IMR-90 (cell line): ENCODE measurements at regions not wholly inside any gene's neighbourhood (a gene's known extent, or its start where the extent isn't known, plus 50 kb on each side); places are given as distances from the start of the nearest gene placed in this dataset.

Experiments
- ATAC-seq: fragments of 200-7000 bp; cut with Tn5 transposase; 2 replicates; pipeline ENCODE4 v1.9.1; 2020; ENCODE audit warnings: low read depth, mild to moderate bottlenecking, moderate library complexity
- BruUV-seq: library from RNA; stranded (reverse); fragments of 400-500 nt; replicated peaks from 2 replicates; lab custom pipeline; 2021; lab: Mats Ljungman, UMichigan
- CTCF ChIA-PET: fragments of 300-600 bp; formaldehyde crosslinking; extraction: SDS; loops from one replicate; lab custom pipeline; 2021; ENCODE audit warnings: antibody characterized with exemption; lab: Yijun Ruan, JAX
- POLR2A ChIA-PET: fragments of 300-600 bp; sonication (Branson Sonifier 250); formaldehyde crosslinking; loops from one replicate; lab custom pipeline; 2022; ENCODE audit warnings: antibody characterized with exemption; ENCODE audit not compliant: unreplicated experiment; lab: Charles Lee
- DNase-seq: peaks from one replicate; pipeline ENCODE4 v3.0.0; 2013
- H2AFZ ChIP-seq: replicated peaks from 2 replicates; pipeline ENCODE3; 2013; ENCODE audit warnings: low read length, mild to moderate bottlenecking; ENCODE audit not compliant: poor library complexity
- H2AK5ac ChIP-seq: 2 replicates; pipeline ENCODE4 v1.6.1; 2013; ENCODE audit warnings: low read depth, low read length, inconsistent platforms
- H2AK9ac ChIP-seq: replicated peaks from 2 replicates; pipeline ENCODE3; 2013; ENCODE audit warnings: mild to moderate bottlenecking, low read depth, low read length, moderate library complexity; ENCODE audit not compliant: poor library complexity
- H2BK120ac ChIP-seq: 2 replicates; pipeline ENCODE4 v1.6.1; 2013; ENCODE audit warnings: low read depth, low read length, inconsistent platforms
- H2BK15ac ChIP-seq: 3 replicates; pipeline ENCODE4 v1.6.1; 2013; ENCODE audit warnings: low read depth, low read length, inconsistent platforms
- H2BK20ac ChIP-seq: 2 replicates; pipeline ENCODE4 v1.6.1; 2013; ENCODE audit warnings: low read depth, mild to moderate bottlenecking, inconsistent platforms, low read length, moderate library complexity
- H2BK5ac ChIP-seq: 2 replicates; pipeline ENCODE4 v1.6.1; 2013; ENCODE audit warnings: mild to moderate bottlenecking, low read depth, low read length, inconsistent platforms; ENCODE audit not compliant: poor library complexity, severe bottlenecking
- H3K14ac ChIP-seq: replicated peaks from 2 replicates; pipeline ENCODE4 v1.6.1; 2013; ENCODE audit warnings: low read depth, low read length, inconsistent platforms
- H3K18ac ChIP-seq: 2 replicates; pipeline ENCODE4 v1.6.1; 2013; ENCODE audit warnings: low read depth, low read length, control low read depth
- H3K23ac ChIP-seq: 2 replicates; pipeline ENCODE4 v1.6.1; 2013; ENCODE audit warnings: low read depth, low read length, inconsistent platforms
- H3K27ac ChIP-seq: 2 replicates; pipeline ENCODE4 v1.5.1; 2013; ENCODE audit warnings: mild to moderate bottlenecking, control low read depth, low read length; ENCODE audit not compliant: insufficient read depth
- H3K27me3 ChIP-seq: 2 replicates; pipeline ENCODE4 v1.6.1; 2013; ENCODE audit warnings: low read length; ENCODE audit not compliant: control insufficient read depth, insufficient read depth
- H3K36me3 ChIP-seq: 2 replicates; pipeline ENCODE4 v1.6.1; 2013; ENCODE audit warnings: low read length, mixed read lengths; ENCODE audit not compliant: control insufficient read depth, insufficient read depth
- H3K4ac ChIP-seq: 2 replicates; pipeline ENCODE4 v1.6.1; 2013; ENCODE audit warnings: low read depth, low read length, inconsistent platforms
- H3K4me1 ChIP-seq: 2 replicates; pipeline ENCODE4 v1.6.1; 2013; ENCODE audit warnings: low read length, mixed read lengths; ENCODE audit not compliant: control insufficient read depth, insufficient read depth
- H3K4me2 ChIP-seq: 2 replicates; pipeline ENCODE4 v1.6.1; 2013; ENCODE audit warnings: low read depth, mild to moderate bottlenecking, control low read depth, low read length, moderate library complexity
- H3K4me3 ChIP-seq: 2 replicates; pipeline ENCODE4 v1.5.1; 2013; ENCODE audit warnings: low read depth, mild to moderate bottlenecking, control low read depth, low read length, moderate library complexity; ENCODE audit not compliant: insufficient read depth
- H3K56ac ChIP-seq: 2 replicates; pipeline ENCODE4 v1.6.1; 2013; ENCODE audit warnings: low read length, inconsistent platforms; ENCODE audit not compliant: insufficient read depth; ENCODE audit errors: extremely low read depth
- H3K79me1 ChIP-seq, 2 experiments: 2 replicates each; pipeline ENCODE4 v1.6.1; 2013; ENCODE audit warnings: low read length in 2 of 2, inconsistent platforms in 1 of 2, low read depth in 1 of 2
- H3K9ac ChIP-seq: 2 replicates; pipeline ENCODE4 v1.6.1; 2013; ENCODE audit warnings: low read depth, low read length, control low read depth
- H3K9me1 ChIP-seq: 2 replicates; pipeline ENCODE4 v1.6.1; 2013; ENCODE audit warnings: low read length, inconsistent platforms; ENCODE audit not compliant: insufficient read depth
- H3K9me3 ChIP-seq: 2 replicates; pipeline ENCODE4 v1.6.1; 2013; ENCODE audit warnings: low read length; ENCODE audit not compliant: control insufficient read depth, insufficient read depth
- H4K20me1 ChIP-seq: 2 replicates; pipeline ENCODE4 v1.6.1; 2013; ENCODE audit warnings: low read length, inconsistent platforms; ENCODE audit not compliant: insufficient read depth
- H4K5ac ChIP-seq: 2 replicates; pipeline ENCODE4 v1.6.1; 2013; ENCODE audit warnings: mild to moderate bottlenecking, low read depth, low read length, control low read depth
- H4K8ac ChIP-seq, 2 experiments: 2 replicates each; pipeline ENCODE4 v1.6.1; 2013; ENCODE audit warnings: low read depth in 2 of 2, low read length in 2 of 2, control low read depth in 1 of 2, inconsistent platforms in 1 of 2
- H4K91ac ChIP-seq: 2 replicates; pipeline ENCODE4 v1.6.1; 2013; ENCODE audit warnings: low read depth, low read length, inconsistent platforms; ENCODE audit not compliant: insufficient read depth
- MAZ ChIP-seq: IDR thresholded peaks from 2 replicates; pipeline ENCODE4 v1.6.1; 2012; ENCODE audit warnings: low read depth, mild to moderate bottlenecking, low read length, improper control_type of control experiment, moderate library complexity, borderline replicate concordance
- WGBS, 2 experiments: methylation state at CpG; one replicate each; pipeline versions ENCODE4 v1.1.5 to v1.1.7; 2013; ENCODE audit warnings: missing lambda C conversion rate in 2 of 2; ENCODE audit not compliant: insufficient read length in 1 of 2; ENCODE audit errors: extremely low coverage in 2 of 2; 5-methylcytosine and 5-hydroxymethylcytosine counted together
- dilution Hi-C: fragments of 300-500 bp; cut with HindIII; formaldehyde crosslinking; loops from one replicate; pipeline ENCODE4 v1.14.3; 2018; ENCODE audit warnings: low sequenced_read_pairs; ENCODE audit not compliant: unreplicated experiment
- in situ Hi-C: fragments of 300-500 bp; cut with MboI; formaldehyde crosslinking; loops from 3 replicates; pipeline ENCODE4 v1.14.3; 2019; ENCODE audit warnings: low sequenced_read_pairs, inconsistent platforms, mixed read lengths
- intact Hi-C: fragments of 100-400 bp; cut with micrococcal nuclease; formaldehyde crosslinking; loops from 2 replicates; pipeline ENCODE4 v1.10.0; 2022

DNA sequence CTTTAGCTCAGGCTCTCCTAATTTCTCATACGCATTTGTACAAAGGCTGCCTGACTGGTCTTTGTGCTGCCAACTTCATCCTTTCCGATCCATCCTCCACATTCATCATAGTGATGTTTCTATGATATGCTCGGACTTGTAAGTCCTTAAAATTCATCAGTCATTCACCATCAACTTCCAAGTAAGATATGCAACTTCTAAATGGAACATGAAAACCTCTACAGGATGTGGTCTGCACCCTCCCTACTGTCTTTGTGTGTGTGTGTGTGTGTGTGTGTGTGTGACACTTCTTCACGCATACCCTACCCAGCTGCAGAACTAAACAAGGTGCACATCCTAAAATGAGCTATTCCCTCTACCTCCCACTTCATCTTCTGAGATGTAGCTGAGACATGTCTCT, 397.9 kb upstream of the NR5A2 start:
- no peaks in the 10 kb centered on the region for H3K36me3 ChIP-seq
- no peaks in the 10 kb centered on the region for H3K4me1 ChIP-seq
- H4K20me1 ChIP-seq = no peaks in the 10 kb centered on the region
- intact Hi-C loops = no loop called here
- no peak overlapping the region for H3K18ac ChIP-seq
- H4K91ac ChIP-seq = no peak overlapping the region
- no peak overlapping the region for H2BK120ac ChIP-seq
- H2BK15ac ChIP-seq = no peak overlapping the region
- no peak overlapping the region for H3K27ac ChIP-seq
- H3K9me3 ChIP-seq = no peaks in the 10 kb centered on the region
- H3K56ac ChIP-seq = no peak overlapping the region
- in situ Hi-C loops = no loop called here
- H3K4ac ChIP-seq = no peak overlapping the region
- no peak overlapping the region for H2AFZ ChIP-seq
- H2AK5ac ChIP-seq = no peak overlapping the region
- no peak overlapping the region for H3K4me2 ChIP-seq
- no peaks in the 10 kb centered on the region for H3K9me1 ChIP-seq
- H4K8ac ChIP-seq = no peak overlapping the region
- no peak overlapping the region for H3K14ac ChIP-seq
- BruUV-seq = no TSS peak
- no peaks in the 10 kb centered on the region for H3K79me1 ChIP-seq
- no peak overlapping the region for H2AK9ac ChIP-seq
- dilution Hi-C loops = no loop called here
- WGBS, 2 experiments = 29% methylated on average over 1 of the region's 4 CpGs; no CpG with 5 or more reads in 1 of the 2 experiments
- ChIA-PET CTCF (interaction anchor here (0.6 to 1.1 kb wide), 2 partner anchors 8 to 1978 kb away, joined by 3 to 5 read pairs; no protein-coding TSS in a partner anchor), POLR2A (no interaction called here)
- no peak for ATAC-seq
- peaks cover 2% of the 10 kb centered on the region; the same call in 1 of the 2 replicates for H3K27me3 ChIP-seq
- no peak overlapping the region for H2BK20ac ChIP-seq
- no peak for DNase-seq
- H3K4me3 ChIP-seq = no peak overlapping the region
- no peak overlapping the region for H4K5ac ChIP-seq
- no peak overlapping the region for H3K9ac ChIP-seq
- no peak for TF ChIP-seq MAZ
- no peak overlapping the region for H3K23ac ChIP-seq
- no peak overlapping the region for H2BK5ac ChIP-seq
